Activated naive CD4-positive, alpha-beta T cell (primary cell): ENCODE measurements at regions not wholly inside any gene's neighbourhood (a gene's known extent, or its start where the extent isn't known, plus 50 kb on each side); places are given as distances from the start of the nearest gene placed in this dataset.
"Not testable (repeated sequence)": the region's sequence is repeated elsewhere in the genome, so short reads cannot be mapped to it uniquely, and the experiment has no call there.

Experiments
- DNase-seq, 4 experiments: peaks; one replicate each; lab custom pipeline; 2025; lab: John Stamatoyannopoulos, UW

- no peak for DNase-seq
Measured at GRCh38 chr10:33703501-33704213, 369.2 kb upstream of the NRP1 start.

GRCh38 chr10:33698033-33698432 lies 363.6 kb upstream of the NRP1 start:
- DNase-seq: no peak

GRCh38 chr10:33697016-33697415 lies 362.5 kb upstream of the NRP1 start:
- DNase-seq: no peak

GRCh38 chr10:33695536-33695935 lies 361.1 kb upstream of the NRP1 start:
- DNase-seq: no peak

- not testable (repeated sequence) for DNase-seq
Measured at GRCh38 chr10:33690536-33690935, 356.1 kb upstream of the NRP1 start.

- DNase-seq: no peak
Measured at GRCh38 chr10:33688506-33688905, 354.0 kb upstream of the NRP1 start.

- no peak for DNase-seq
Measured at GRCh38 chr10:33684211-33684611, 349.7 kb upstream of the NRP1 start.

GRCh38 chr10:33681595-33681994 lies 347.1 kb upstream of the NRP1 start:
- DNase-seq: no peak

GRCh38 chr10:33680036-33680435 lies 345.6 kb upstream of the NRP1 start:
- DNase-seq: no peak

- no peak for DNase-seq
Measured at GRCh38 chr10:33676606-33677339, 342.3 kb upstream of the NRP1 start.

- no peak for DNase-seq
Measured at GRCh38 chr10:33674986-33675599, 340.6 kb upstream of the NRP1 start.

GRCh38 chr10:33674491-33674890 lies 340.0 kb upstream of the NRP1 start:
- no peak for DNase-seq

- DNase-seq: no peak
Measured at GRCh38 chr10:33673839-33674415, 339.5 kb upstream of the NRP1 start.

GRCh38 chr10:33669904-33670303 lies 335.4 kb upstream of the NRP1 start:
- no peak for DNase-seq

GRCh38 chr10:33666686-33667480 lies 332.4 kb upstream of the NRP1 start:
- DNase-seq: no peak

- no peak for DNase-seq
Measured at GRCh38 chr10:33665501-33665900, 331.0 kb upstream of the NRP1 start.

GRCh38 chr10:33664070-33664469 lies 329.6 kb upstream of the NRP1 start:
- DNase-seq: no peak

GRCh38 chr10:33661580-33662336 lies 327.3 kb upstream of the NRP1 start:
- no peak for DNase-seq

- no peak for DNase-seq
Measured at GRCh38 chr10:33660329-33660728, 325.9 kb upstream of the NRP1 start.

GRCh38 chr10:33657913-33658312 lies 323.4 kb upstream of the NRP1 start:
- no peak for DNase-seq
